ENCODE measurements at regions not wholly inside any gene's neighbourhood (a gene's known extent, or its start where the extent isn't known, plus 50 kb on each side); places are given as distances from the start of the nearest gene placed in this dataset.

- Mint-ChIP-seq H3K27me3 (ENCODE audit: unreplicated experiment) (no peaks in the 10 kb centered on the region), H3K4me1 (ENCODE audit: unreplicated experiment) (peaks cover 51% of the 10 kb centered on the region), H3K9me3 (ENCODE audit: unreplicated experiment) (peaks cover 11% of the 10 kb centered on the region), H3K4me3 (ENCODE audit: unreplicated experiment) (no peak overlapping the region), H3K27ac (ENCODE audit: unreplicated experiment) (no peak overlapping the region), H3K36me3 (ENCODE audit: unreplicated experiment) (no peaks in the 10 kb centered on the region)
- DNase-seq (ENCODE audit: extremely low spot score, unreplicated experiment), result no peak
- no peak for TF ChIP-seq CTCF (IDR thresholded peaks at IDR 0.05)
Measured at GRCh38 chr6:132194529-132194928, 206.7 kb downstream of the MOXD1 start.

GRCh38 chr6:132192631-132193030 is 208.6 kb downstream of the MOXD1 start:
- no peak for TF ChIP-seq CTCF (IDR thresholded peaks at IDR 0.05)
- DNase-seq (ENCODE audit: extremely low spot score, unreplicated experiment), result no peak
- H3K4me1 Mint-ChIP-seq (ENCODE audit: unreplicated experiment), result peaks cover 48% of the 10 kb centered on the region
- H3K27me3 Mint-ChIP-seq (ENCODE audit: unreplicated experiment), result no peaks in the 10 kb centered on the region
- H3K4me3 Mint-ChIP-seq (ENCODE audit: unreplicated experiment), result no peak overlapping the region
- H3K9me3 Mint-ChIP-seq (ENCODE audit: unreplicated experiment), result peaks cover 11% of the 10 kb centered on the region
- no peaks in the 10 kb centered on the region for H3K36me3 Mint-ChIP-seq (ENCODE audit: unreplicated experiment)
- no peak overlapping the region for H3K27ac Mint-ChIP-seq (ENCODE audit: unreplicated experiment)

GRCh38 chr6:132190815-132191175 is 210.5 kb downstream of the MOXD1 start:
- Mint-ChIP-seq H3K9me3 (ENCODE audit: unreplicated experiment) (peaks cover 11% of the 10 kb centered on the region), H3K36me3 (ENCODE audit: unreplicated experiment) (no peaks in the 10 kb centered on the region), H3K27me3 (ENCODE audit: unreplicated experiment) (no peaks in the 10 kb centered on the region), H3K4me1 (ENCODE audit: unreplicated experiment) (peaks cover 44% of the 10 kb centered on the region), H3K4me3 (ENCODE audit: unreplicated experiment) (no peak overlapping the region), H3K27ac (ENCODE audit: unreplicated experiment) (peak overlapping the region; percentile 75)
- no peak for TF ChIP-seq CTCF (IDR thresholded peaks at IDR 0.05)
- DNase-seq (ENCODE audit: extremely low spot score, unreplicated experiment), result no peak

GRCh38 chr6:132190097-132190814 is 211.0 kb downstream of the MOXD1 start:
- Mint-ChIP-seq H3K4me3 (ENCODE audit: unreplicated experiment) (no peak overlapping the region), H3K27me3 (ENCODE audit: unreplicated experiment) (no peaks in the 10 kb centered on the region), H3K36me3 (ENCODE audit: unreplicated experiment) (no peaks in the 10 kb centered on the region), H3K9me3 (ENCODE audit: unreplicated experiment) (peaks cover 6% of the 10 kb centered on the region), H3K4me1 (ENCODE audit: unreplicated experiment) (peaks cover 44% of the 10 kb centered on the region), H3K27ac (ENCODE audit: unreplicated experiment) (peak overlapping the region; percentile 75)
- no peak for TF ChIP-seq CTCF (IDR thresholded peaks at IDR 0.05)
- no peak for DNase-seq (ENCODE audit: extremely low spot score, unreplicated experiment)

- Mint-ChIP-seq H3K9me3 (ENCODE audit: unreplicated experiment) (peaks cover 12% of the 10 kb centered on the region), H3K4me1 (ENCODE audit: unreplicated experiment) (peaks cover 44% of the 10 kb centered on the region), H3K4me3 (ENCODE audit: unreplicated experiment) (no peak overlapping the region), H3K27ac (ENCODE audit: unreplicated experiment) (peak overlapping the region; percentile 50), H3K27me3 (ENCODE audit: unreplicated experiment) (no peaks in the 10 kb centered on the region), H3K36me3 (ENCODE audit: unreplicated experiment) (no peaks in the 10 kb centered on the region)
- no peak for TF ChIP-seq CTCF (IDR thresholded peaks at IDR 0.05)
- DNase-seq (ENCODE audit: extremely low spot score, unreplicated experiment), result no peak
Measured at GRCh38 chr6:132188556-132189264, 212.6 kb downstream of the MOXD1 start.
